HG03139 (cell line): ENCODE measurements at regions not wholly inside any gene's neighbourhood (a gene's known extent, or its start where the extent isn't known, plus 50 kb on each side); places are given as distances from the start of the nearest gene placed in this dataset.
"Not testable (repeated sequence)": the region's sequence is repeated elsewhere in the genome, so short reads cannot be mapped to it uniquely, and the experiment has no call there.

Experiments used
- ATAC-seq: cut with Tn5 transposase; IDR thresholded peaks from one replicate; pipeline ENCODE4 v1.9.1; 2021; ENCODE audit not compliant: unreplicated experiment

DNA sequence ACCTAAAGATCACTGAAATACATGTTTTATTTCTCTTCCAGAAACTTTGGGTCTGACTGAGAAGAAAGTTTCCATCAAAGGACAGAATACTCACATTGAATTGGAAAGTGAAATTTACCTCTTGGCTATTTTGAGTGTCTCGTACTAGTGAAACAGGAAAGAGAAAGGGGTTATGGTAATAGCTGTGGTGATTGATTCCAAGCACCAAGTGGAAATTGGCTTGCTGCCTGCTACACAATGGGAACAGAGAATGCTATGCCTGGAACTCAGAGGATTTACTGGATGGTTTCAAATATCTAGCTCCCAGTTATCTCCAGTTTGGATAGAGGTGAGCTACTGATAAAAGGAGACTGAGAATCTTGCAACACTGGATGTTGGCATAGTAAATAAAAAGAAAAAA is 492.8 kb upstream of the FSIP2 start:
- ATAC-seq = no peak

DNA sequence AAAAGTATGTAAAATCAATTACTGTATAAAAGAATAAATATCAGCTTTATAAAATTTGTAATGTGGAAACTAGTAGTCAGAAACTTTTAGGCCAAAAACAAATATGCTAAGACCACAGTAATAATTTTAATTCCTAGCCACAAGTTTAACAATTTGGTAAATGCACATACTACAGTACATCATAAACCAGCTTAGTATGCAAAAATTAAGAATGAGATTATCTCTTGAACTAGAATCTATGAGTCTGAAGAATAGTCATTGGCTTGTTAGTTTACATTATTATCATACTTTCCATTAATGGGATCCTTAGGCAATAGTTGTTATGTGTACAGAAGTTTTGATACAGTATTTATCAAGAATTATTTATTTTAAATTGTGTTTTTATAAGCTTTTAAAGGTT is 491.9 kb upstream of the FSIP2 start:
- ATAC-seq = no peak

DNA sequence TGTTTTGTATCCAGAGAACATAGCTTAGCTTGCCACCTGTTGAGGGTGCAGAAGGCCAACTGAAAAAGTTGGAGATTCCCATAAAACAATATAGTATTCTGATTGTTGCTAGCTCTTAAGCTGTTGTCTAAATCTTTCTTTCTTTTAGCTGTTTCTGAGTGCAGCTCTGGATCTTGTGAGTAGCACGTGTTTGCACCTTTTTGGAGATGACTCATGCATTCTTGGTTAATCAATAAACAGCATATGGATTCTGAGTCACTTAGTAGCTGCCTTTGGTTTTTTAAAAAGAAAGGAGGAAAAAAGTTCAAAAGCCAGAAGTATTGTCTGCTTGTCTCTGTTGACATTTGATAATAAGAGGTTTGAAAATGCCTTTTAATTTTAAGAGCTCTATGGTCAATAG is 483.0 kb upstream of the FSIP2 start:
- ATAC-seq = no peak

DNA sequence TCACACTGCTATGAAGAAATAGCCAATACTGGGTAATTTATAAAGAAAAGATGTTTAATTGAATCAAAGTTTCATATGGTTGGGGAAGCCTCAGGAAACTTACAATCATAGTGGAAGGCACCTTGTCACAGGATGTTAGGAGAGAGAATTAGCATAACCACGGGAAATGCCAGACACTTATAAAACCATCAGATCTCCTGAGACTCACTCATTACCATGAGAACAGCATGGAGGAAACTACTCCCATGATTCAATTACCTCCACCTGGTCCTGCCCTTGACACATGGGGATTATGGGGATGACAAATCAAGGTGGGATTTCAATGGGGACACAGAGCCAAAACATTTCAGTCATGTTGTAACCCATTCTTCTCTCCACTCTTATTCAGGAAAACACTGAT is 472.9 kb upstream of the FSIP2 start:
- ATAC-seq = no peak

DNA sequence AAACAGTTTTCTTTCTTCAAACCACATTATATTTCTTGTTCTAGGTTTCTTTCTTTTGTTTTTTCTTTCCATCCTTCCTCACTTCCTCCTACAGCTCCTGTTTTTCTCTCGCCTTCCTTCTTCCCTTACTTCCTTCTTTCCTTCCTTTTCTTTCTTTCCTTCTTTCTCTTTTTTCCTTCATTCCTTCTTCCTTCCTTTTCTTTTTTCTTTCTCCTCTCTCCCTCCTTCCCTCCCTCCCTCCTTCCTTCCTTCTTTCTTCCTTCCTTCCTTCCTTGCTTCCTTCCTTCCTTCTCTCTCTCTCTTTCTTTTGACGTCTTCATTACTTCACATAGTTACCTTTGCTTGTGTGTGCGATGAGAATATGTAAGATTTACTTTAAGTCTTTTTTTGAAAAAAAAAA is 470.0 kb upstream of the FSIP2 start:
- no peak for ATAC-seq

DNA sequence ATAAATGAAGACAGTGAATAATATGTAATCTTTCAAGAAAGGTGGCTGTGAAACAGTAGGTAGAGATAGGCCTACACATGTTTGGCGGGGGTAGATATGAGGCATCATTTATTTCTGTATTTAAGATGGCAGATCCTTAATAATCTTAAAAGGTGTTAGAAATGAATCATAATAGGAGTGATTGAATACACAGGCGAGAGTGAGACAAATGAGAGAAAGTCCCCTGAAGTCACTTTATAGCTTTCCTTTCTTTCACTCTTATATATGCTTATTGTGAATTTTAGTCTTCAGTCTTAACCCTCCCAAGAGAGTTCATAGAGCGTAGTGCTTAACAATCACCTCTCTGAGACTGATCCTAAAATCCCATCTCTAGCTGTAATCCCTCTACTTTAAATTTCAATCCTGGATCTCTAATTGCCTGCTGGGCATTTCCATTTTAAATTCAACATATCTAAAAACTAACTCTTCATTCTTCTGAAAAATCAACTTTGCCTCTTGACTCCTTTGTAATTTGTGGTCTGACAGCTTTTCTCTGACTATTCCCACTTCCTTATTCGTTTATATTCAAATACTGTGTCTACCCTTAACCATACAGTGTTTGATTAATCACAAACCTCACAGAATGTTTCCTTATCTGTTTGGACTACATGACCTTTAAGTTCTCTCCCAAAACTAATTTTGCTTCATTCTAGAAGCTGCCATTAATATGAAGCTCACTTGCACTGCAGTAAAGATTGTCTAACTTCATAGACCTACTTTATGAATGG is 463.7 kb upstream of the FSIP2 start:
- no peak for ATAC-seq

DNA sequence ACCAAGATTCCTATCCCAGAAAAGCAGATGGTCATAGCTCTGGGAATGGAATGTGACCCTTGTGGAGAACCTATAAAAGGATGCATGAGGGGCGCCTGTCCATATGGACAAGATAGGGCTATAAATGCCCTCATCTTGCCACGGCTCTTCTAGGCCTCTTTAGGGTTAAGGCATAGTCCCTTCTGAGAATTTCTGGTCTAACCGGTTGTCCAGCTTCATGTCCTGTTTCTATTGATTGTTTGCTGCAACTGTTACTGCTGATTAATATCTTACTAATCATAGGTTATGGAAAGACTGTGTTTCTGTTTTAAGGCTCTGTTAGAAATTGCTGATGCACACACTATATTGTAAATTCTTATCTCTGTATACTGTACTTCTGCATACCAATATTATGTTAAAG is 462.6 kb upstream of the FSIP2 start:
- ATAC-seq = not testable (repeated sequence)

DNA sequence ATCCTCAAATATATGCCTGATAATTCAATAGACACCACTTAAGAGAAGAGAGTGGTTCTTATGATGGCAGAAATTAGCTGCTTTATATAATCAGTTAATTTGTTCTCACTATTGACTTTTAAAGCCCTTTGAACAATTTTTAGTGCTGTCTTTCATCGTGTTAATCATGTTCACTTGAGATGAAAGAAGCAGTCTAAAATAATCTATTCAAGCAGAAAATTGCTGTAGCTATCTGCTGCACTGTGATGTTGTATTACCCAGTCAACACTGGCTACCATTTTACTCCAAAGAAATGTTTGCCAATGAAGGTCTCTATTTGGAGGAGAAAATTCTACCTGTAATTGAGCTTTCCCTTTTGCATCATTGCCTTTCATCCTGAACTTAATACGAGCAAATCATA is 459.8 kb upstream of the FSIP2 start:
- ATAC-seq = no peak

DNA sequence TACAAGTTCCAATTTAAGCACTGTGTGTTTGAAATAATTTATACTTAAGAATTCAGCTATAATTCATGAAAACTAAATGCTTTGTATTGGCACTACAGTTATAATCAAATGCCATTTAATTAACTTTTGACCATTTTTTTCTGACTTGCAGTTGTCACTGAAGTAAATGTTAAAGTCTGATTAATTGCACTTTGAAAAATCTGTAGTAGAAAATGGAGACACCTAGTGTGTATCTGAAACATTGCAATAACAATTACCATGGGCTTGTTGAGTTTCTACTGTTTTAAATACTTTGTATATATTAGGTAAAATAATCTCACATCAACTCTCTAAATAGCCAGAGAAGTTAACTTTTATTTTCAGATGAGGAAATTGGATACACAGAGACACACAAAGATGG is 458.6 kb upstream of the FSIP2 start:
- no peak for ATAC-seq

DNA sequence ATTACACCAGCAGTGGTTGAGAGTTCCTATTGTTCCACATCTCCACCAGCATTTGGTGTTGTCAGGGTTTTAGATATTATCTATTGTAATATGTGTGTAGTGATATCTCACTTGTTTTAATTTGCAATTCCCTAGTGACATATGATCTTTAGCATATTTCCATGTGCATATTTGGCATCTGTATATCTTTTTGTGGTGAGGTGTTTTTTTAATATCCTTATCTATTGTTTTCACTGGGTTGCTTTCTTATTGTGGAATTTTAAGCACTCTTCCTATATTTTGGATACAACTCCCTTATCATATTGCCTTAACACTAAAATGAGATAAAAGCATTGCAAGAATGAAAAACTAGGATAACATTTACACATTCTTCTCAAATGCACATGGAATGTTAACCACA is 453.9 kb upstream of the FSIP2 start:
- no peak for ATAC-seq

DNA sequence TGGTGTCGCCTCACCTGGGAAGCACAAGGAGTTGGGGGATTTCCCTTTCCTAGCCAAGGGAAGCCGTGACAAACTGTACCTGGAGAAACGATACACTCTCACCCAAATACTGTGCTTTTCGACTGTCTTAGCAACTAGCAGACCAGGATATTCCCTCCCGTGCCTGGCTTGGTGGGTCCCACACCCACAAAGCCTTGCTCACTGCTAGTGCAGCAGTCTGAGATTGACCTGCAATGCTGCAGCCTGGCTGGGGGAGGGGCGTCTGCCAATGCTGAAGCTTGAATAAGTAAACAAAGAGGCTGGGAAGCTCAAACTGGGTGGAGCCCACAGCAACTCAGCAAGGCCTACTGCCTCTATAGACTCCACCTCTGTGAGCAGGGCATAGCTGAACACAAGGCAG is 448.6 kb upstream of the FSIP2 start:
- not testable (repeated sequence) for ATAC-seq

DNA sequence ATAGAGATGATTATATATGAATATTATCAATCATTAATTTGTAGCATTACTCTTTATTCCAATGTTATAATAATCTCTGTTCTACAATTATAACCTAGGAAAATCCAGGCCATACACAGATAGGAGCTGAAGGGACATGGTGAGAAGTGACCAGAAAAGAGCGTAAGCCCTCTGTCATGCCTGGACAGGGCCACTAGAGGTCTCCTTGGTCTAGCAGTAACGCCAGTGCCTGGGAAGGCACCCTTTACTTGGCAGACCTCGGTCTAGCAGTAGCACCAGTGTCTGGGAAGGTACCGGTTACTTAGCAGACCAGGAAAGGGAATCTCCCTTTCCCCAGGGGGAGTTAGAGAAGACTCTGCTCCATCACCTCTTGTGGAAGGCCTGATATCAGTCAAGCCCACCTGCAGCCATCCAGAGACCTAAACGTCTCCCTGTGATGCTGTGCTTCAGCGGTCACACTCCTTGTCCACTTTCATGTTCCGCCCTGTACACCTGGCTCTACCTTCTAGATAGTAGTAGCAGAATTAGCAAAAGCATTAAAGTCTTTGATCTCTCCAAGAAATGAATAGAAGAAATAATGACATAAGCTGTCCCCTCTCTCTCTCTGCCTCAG is 447.5 kb upstream of the FSIP2 start:
- ATAC-seq = peak; percentile 95

DNA sequence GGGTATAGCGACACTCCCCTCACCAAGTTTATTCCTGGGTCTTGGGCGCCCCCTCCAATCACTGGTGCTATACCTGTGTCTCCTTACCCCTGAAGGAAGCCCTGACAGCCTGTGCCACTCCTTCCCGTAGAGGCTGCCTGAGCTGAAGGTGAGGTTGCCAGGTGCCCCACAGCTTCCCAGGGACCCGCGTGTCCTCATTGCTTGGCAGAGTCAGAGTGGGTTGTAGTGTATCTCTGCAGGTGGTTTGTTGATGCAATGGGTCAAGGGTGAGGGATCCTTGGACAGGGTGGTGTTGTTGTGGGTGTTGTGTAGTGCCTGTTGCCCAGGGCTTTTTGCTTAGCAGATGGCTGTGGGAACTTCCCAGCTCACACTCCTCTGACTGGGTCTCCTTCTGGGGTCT is 438.7 kb upstream of the FSIP2 start:
- ATAC-seq = no peak

DNA sequence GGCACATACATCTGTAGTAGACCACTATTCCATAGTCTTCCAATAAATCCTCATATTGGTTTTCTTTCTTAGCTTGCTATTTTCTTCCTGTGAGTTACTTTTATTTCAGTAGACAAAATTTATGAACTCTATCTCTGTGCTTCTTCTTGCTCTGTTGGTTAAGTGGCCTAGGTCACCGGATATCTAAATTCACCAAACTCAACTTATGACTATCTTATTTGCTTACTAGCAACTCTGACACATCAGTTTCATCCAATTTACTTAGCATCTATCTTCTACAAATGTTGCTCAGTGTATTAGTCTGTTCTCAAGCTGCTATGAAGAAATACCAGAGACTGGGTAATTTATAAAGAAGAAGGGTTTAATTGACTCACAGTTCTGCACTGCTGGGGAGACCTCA is 432.5 kb upstream of the FSIP2 start:
- no peak for ATAC-seq

DNA sequence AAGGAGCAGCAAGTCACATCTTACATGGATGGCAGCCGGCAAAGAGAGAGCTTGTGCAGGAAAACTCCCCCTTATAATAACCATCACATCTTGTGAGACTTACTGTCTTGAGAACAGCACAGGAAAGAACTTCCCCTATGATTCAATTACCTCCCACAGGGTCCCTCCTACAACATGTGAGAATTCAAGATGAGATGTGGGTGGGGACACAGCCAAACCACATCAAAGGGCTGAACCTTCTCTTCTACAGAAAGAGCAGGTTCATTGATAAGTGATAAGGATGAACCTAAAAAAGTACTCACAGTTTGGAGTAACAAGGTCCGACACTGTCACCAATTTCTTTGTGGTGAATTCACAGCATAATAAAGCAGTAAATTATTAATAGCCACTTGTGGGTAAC is 422.2 kb upstream of the FSIP2 start:
- ATAC-seq = no peak

DNA sequence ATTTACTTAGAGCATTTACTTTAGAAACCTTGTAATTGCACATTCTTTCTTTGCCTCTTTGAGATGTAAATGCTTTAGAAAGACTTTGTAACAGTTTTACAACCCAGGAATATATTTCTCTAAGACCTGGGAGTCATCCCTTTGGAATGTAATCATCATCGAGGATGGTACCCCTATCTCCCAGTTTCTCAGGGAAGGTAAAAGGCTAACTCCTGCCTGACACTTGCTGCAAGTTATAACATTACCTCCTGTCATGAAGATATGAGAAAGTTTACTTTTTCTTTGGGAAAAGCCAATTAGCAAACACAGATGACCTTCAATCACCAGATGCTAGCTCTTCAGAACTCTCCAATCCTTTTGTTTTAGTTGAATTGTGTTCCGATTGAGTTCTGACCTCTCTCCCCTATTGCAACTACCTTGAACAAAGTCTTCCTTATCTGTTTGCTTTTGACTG is 420.3 kb upstream of the FSIP2 start:
- no peak for ATAC-seq

DNA sequence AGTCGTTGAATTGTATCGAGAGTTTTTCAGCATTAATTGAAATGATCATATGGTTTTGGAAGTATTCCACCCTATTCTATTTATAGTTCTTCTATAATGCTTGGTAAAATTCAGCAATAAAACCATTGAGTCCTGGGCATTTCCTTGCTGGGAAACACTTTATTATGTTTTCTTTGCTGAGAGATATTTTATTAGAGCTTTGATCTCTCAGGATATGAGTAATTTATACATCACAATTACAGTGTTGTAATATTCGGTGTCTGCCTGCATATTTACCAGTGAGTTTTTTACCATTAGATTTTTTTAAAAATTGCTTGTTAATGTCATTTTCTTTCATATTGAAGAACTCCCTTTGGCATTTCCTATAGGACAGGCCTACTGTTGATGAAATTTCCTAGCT is 402.7 kb upstream of the FSIP2 start:
- no peak for ATAC-seq

DNA sequence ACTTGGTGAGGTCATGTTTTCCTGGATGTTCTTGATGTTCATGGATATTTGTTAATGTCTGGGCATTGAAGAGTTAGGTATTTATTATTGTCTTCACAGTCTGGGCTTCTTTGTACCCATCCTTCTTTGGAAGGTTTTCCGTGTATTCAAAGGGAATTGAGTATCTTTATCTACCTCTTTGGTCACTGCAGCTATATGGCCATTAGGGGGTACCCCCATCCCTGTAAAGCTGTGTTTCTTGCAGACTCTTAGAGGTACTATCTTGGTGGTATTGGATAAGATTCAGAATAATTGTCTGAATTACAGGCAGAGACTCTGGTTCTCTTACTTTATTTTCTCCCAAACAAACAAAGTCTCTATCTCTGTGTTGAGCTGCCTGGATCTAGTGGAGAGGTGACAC is 401.6 kb upstream of the FSIP2 start:
- no peak for ATAC-seq

DNA sequence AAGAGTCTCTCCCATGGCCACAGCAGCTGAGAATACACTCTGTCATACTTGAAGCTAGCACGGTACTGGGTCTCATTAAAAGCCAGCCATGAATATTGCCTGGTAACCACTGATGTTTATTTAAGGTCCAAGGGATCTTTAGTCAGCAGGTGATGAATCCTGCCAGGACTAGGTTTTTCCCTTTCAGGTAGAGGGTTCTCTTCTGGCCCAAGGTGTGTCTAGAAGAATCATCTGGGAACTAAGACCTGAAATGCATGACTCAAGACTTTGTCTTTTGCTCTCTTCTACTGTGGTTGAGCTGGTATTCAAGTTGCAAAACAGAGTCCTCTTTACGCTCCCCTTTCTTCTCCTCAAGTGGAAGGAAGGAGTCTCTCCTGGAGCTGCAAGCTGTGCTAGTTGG is 400.5 kb upstream of the FSIP2 start:
- no peak for ATAC-seq

DNA sequence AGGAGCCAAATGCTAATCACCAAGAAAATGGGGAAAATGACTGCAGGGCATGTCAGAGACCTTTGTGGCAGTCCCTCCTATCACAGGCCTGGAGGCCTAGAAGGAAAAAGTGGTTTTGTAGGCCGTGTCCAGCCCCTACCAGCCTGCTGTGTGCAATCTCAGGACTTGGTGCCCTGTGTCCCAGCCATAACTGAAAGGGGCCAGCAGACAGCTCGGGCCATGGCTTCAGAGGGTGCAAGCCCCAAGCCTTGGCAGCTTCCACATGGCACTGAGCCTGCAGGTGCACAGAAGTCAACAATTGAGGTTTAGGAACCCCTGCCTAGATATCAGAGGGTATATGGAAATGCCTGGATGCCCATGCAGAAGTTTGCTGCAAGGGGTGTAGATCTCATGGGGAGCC is 391.2 kb upstream of the FSIP2 start:
- no peak for ATAC-seq

DNA sequence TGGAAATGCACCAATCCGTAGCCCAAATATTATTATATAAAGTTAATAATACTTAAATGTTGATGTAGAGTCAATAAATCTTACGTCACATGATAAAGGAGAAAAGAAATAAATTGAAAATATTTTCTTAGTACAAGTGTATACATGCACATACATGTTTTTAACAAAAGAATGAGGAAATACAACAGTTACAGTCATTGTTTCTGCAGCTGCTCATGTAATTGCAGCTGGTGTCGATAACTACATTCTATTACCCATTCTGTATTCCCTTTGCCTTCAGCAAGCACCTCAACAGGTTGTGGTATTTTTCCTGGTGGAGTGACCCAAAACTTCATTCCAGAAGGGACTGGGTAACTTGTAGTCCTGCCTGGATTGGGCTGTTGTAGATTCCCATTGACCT is 377.8 kb upstream of the FSIP2 start:
- no peak for ATAC-seq

DNA sequence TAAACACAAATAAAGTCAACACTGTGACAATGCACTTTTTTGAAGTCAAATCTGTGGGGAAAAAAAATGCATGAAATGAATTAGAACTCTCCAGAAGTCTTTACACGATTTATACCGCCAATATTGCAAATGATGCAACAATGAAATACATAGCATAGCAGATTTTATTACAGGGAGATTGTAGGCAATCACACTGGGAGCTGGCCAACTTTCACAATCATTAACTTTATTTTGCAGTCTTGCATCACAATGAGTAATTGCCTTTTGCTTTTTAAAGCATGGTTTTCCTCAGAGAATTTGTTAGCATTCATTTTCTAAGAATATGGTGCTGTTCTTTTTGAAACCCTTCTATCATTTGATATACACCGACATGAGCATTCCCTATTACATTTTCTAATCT is 366.4 kb upstream of the FSIP2 start:
- ATAC-seq = no peak

DNA sequence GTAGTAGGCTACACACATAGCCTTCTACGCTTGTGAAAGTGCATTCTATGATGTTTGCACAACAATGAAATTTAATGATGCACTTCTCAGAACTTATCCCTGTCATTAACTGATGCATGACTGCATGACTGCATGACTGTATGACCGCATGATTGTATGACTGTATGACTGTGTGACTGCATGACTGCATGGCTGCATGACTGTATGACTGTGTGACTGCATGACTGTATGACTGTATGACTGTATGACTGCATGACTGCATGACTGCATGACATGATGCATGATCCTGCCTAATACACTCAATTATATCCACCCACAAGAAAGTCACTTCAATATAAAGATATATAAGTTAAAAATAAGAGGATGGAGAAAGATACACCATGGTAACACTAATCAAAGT is 365.4 kb upstream of the FSIP2 start:
- no peak for ATAC-seq
